ENCODE measurements at regions not wholly inside any gene's neighbourhood (a gene's known extent, or its start where the extent isn't known, plus 50 kb on each side); places are given as distances from the start of the nearest gene placed in this dataset.

- H3K4me3 ChIP-seq (ENCODE audit: low read length), result no peak overlapping the region
- no peaks in the 10 kb centered on the region for H3K9me2 ChIP-seq (ENCODE audit: insufficient read depth, low read length)
- no peak overlapping the region for H3K4me2 ChIP-seq (ENCODE audit: low read length)
- H2AFZ ChIP-seq (ENCODE audit: low read depth, low read length), result no peak overlapping the region
- no peak overlapping the region for H3K27ac ChIP-seq (ENCODE audit: low read length)
- H4K20me1 ChIP-seq (ENCODE audit: insufficient read depth), result no peaks in the 10 kb centered on the region
- no peaks in the 10 kb centered on the region for H3K36me3 ChIP-seq (ENCODE audit: insufficient read depth, low read length)
- no peaks in the 10 kb centered on the region for H3K9me3 ChIP-seq (ENCODE audit: low read length)
- no peaks in the 10 kb centered on the region for H3K27me3 ChIP-seq (ENCODE audit: insufficient read depth, low read depth, low read length)
- no peaks in the 10 kb centered on the region for H3F3A ChIP-seq (ENCODE audit: insufficient read depth, low read length, poor library complexity, severe bottlenecking)
- H3K9ac ChIP-seq (ENCODE audit: low read length), result no peak overlapping the region
- TF ChIP-seq SMC3 (conservative IDR thresholded peaks at IDR 0.05; ENCODE audit: poor library complexity) (no peak), REST (IDR thresholded peaks at IDR 0.05; ENCODE audit: borderline replicate concordance) (no peak), RAD21 (conservative IDR thresholded peaks at IDR 0.05) (no peak), MXI1 (conservative IDR thresholded peaks at IDR 0.05; ENCODE audit: poor library complexity, severe bottlenecking) (no peak), EZH2 (IDR thresholded peaks at IDR 0.05; ENCODE audit: borderline replicate concordance, insufficient read depth, low read length, poor library complexity, severe bottlenecking) (no peak), CTCF (IDR thresholded peaks at IDR 0.05; ENCODE audit: poor library complexity, severe bottlenecking) (no peak), TAF1 (IDR thresholded peaks at IDR 0.05; ENCODE audit: low read depth) (no peak), EP300 (conservative IDR thresholded peaks at IDR 0.05; ENCODE audit: poor library complexity, severe bottlenecking) (no peak), POLR2AphosphoS5 (IDR thresholded peaks at IDR 0.05) (no peak)
- no peaks in the 10 kb centered on the region for H3K79me2 ChIP-seq (replicated peaks; ENCODE audit: insufficient read depth, low read length)
These were observed 1156.9 kb downstream of the CDH9 start for GRCh38 chr5:25881318-25882036.

GRCh38 chr5:25863811-25864210, 1174.6 kb downstream of the CDH9 start:
- TF ChIP-seq POLR2AphosphoS5 (IDR thresholded peaks at IDR 0.05) (no peak), EP300 (conservative IDR thresholded peaks at IDR 0.05; ENCODE audit: poor library complexity, severe bottlenecking) (no peak), SMC3 (conservative IDR thresholded peaks at IDR 0.05; ENCODE audit: poor library complexity) (no peak), CTCF (IDR thresholded peaks at IDR 0.05; ENCODE audit: poor library complexity, severe bottlenecking) (no peak), REST (IDR thresholded peaks at IDR 0.05; ENCODE audit: borderline replicate concordance) (no peak), TAF1 (IDR thresholded peaks at IDR 0.05; ENCODE audit: low read depth) (no peak), EZH2 (IDR thresholded peaks at IDR 0.05; ENCODE audit: borderline replicate concordance, insufficient read depth, low read length, poor library complexity, severe bottlenecking) (no peak), RAD21 (conservative IDR thresholded peaks at IDR 0.05) (no peak), MXI1 (conservative IDR thresholded peaks at IDR 0.05; ENCODE audit: poor library complexity, severe bottlenecking) (no peak)
- no peaks in the 10 kb centered on the region for H3F3A ChIP-seq (ENCODE audit: insufficient read depth, low read length, poor library complexity, severe bottlenecking)
- H3K9me2 ChIP-seq (ENCODE audit: insufficient read depth, low read length), result no peaks in the 10 kb centered on the region
- no peak overlapping the region for H3K9ac ChIP-seq (ENCODE audit: low read length)
- H3K9me3 ChIP-seq (ENCODE audit: low read length), result no peaks in the 10 kb centered on the region
- H4K20me1 ChIP-seq (ENCODE audit: insufficient read depth), result no peaks in the 10 kb centered on the region
- H3K36me3 ChIP-seq (ENCODE audit: insufficient read depth, low read length), result no peaks in the 10 kb centered on the region
- H3K4me2 ChIP-seq (ENCODE audit: low read length), result no peak overlapping the region
- no peaks in the 10 kb centered on the region for H3K79me2 ChIP-seq (replicated peaks; ENCODE audit: insufficient read depth, low read length)
- no peak overlapping the region for H3K4me3 ChIP-seq (ENCODE audit: low read length)
- no peak overlapping the region for H2AFZ ChIP-seq (ENCODE audit: low read depth, low read length)
- no peaks in the 10 kb centered on the region for H3K27me3 ChIP-seq (ENCODE audit: insufficient read depth, low read depth, low read length)
- no peak overlapping the region for H3K27ac ChIP-seq (ENCODE audit: low read length)
